ENCODE measurements at regions not wholly inside any gene's neighbourhood (a gene's known extent, or its start where the extent isn't known, plus 50 kb on each side); places are given as distances from the start of the nearest gene placed in this dataset.

GRCh38 chr18:10264260-10264659 is 190.2 kb upstream of the APCDD1 start:
- Histone ChIP-seq H3K9me3 (ENCODE audit: control insufficient read depth, insufficient read depth, low read depth, low read length) (no peaks in the 10 kb centered on the region), H3K4me1 (ENCODE audit: control insufficient read depth, insufficient read depth, low read length) (no peaks in the 10 kb centered on the region), H3K36me3 (ENCODE audit: control insufficient read depth in 2 of 2, insufficient read depth in 1 of 2, low read length in 2 of 2) (no peaks in the 10 kb centered on the region), H3K27ac (ENCODE audit: extremely low read depth, low read depth, low read length) (no peak overlapping the region), H3K4me3 (ENCODE audit: low read depth, low read length) (no peak overlapping the region)
- POLR2A ChIA-PET: no interaction called here
- CTCF ChIA-PET: no interaction called here
- TF ChIP-seq ZNF362 (tag by site-specific recombination; IDR thresholded peaks at IDR 0.05) (no peak), ZNF677 (tag by site-specific recombination; IDR thresholded peaks at IDR 0.05) (no peak), SP2 (tag by site-specific recombination; IDR thresholded peaks at IDR 0.05) (no peak), ZNF510 (tag by site-specific recombination; IDR thresholded peaks at IDR 0.05; ENCODE audit: insufficient replicate concordance) (no peak), GLIS1 (tag by site-specific recombination; IDR thresholded peaks at IDR 0.05) (no peak), ZSCAN18 (tag by site-specific recombination; IDR thresholded peaks at IDR 0.05) (no peak), ZNF311 (tag by site-specific recombination; IDR thresholded peaks at IDR 0.05; ENCODE audit: borderline replicate concordance) (no peak), RBAK (tag by site-specific recombination; IDR thresholded peaks at IDR 0.05) (no peak), ZNF585B (tag by site-specific recombination; IDR thresholded peaks at IDR 0.05) (no peak), YY2 (tag by site-specific recombination; IDR thresholded peaks at IDR 0.05) (no peak), TRIM28 (IDR thresholded peaks at IDR 0.05; ENCODE audit: borderline replicate concordance, low read length) (no peak), ZNF248 (tag by site-specific recombination; IDR thresholded peaks at IDR 0.05) (no peak), ZNF138 (tag by site-specific recombination; IDR thresholded peaks at IDR 0.05; ENCODE audit: borderline replicate concordance) (no peak), MYNN (tag by site-specific recombination; IDR thresholded peaks at IDR 0.05; ENCODE audit: borderline replicate concordance) (no peak), ZNF18 (tag by site-specific recombination; IDR thresholded peaks at IDR 0.05) (no peak), PRDM10 (tag by site-specific recombination; IDR thresholded peaks at IDR 0.05) (no peak), ZNF23 (tag by site-specific recombination; IDR thresholded peaks at IDR 0.05; ENCODE audit: borderline replicate concordance) (no peak), KLF10 (tag by site-specific recombination; IDR thresholded peaks at IDR 0.05) (no peak), ZNF280D (tag by site-specific recombination; IDR thresholded peaks at IDR 0.05) (no peak), ZBTB20 (tag by site-specific recombination; IDR thresholded peaks at IDR 0.05) (no peak)
